ENCODE measurements at regions not wholly inside any gene's neighbourhood (a gene's known extent, or its start where the extent isn't known, plus 50 kb on each side); places are given as distances from the start of the nearest gene placed in this dataset.

- H3K9me3 ChIP-seq (ENCODE audit: control insufficient read depth, low read length): no peaks in the 10 kb centered on the region
- no peak overlapping the region for H3K4me2 ChIP-seq (ENCODE audit: low read length, poor library complexity, severe bottlenecking)
- H3K36me3 ChIP-seq (ENCODE audit: control insufficient read depth in 1 of 2, insufficient read depth in 2 of 2, low read depth in 1 of 2, low read length in 2 of 2): peaks cover 0 to 66% of the 10 kb centered on the region in 2 experiments
- no peak overlapping the region for H4K91ac ChIP-seq (ENCODE audit: low read length)
- no peak overlapping the region for H3K14ac ChIP-seq (ENCODE audit: low read length in 2 of 2)
- H2AK5ac ChIP-seq (ENCODE audit: low read length, severe bottlenecking): no peak overlapping the region
- H3K9ac ChIP-seq (ENCODE audit: low read length): no peak overlapping the region
- H3K4ac ChIP-seq (ENCODE audit: low read depth in 1 of 2, low read length in 2 of 2): no peak overlapping the region
- WGBS: 94% methylated on average over 9 of the region's 11 CpGs
- no peak overlapping the region for H2BK15ac ChIP-seq (ENCODE audit: low read depth, poor library complexity, severe bottlenecking)
- peak overlapping the region; percentile 73 for H4K8ac ChIP-seq (ENCODE audit: low read length)
- H3K4me1 ChIP-seq (ENCODE audit: control insufficient read depth, insufficient read depth, low read depth, low read length): peaks cover 19% of the 10 kb centered on the region
- H3K23ac ChIP-seq (ENCODE audit: low read length in 2 of 2): no peak overlapping the region
- no peak overlapping the region for H3K4me3 ChIP-seq (ENCODE audit: insufficient read depth in 1 of 2, low read depth in 1 of 2, low read length in 2 of 2)
- H3K18ac ChIP-seq (ENCODE audit: low read depth in 1 of 2, low read length in 2 of 2): no peak overlapping the region
- H2AFZ ChIP-seq (ENCODE audit: low read depth, low read length): no peak overlapping the region
- no peaks in the 10 kb centered on the region for H3K27me3 ChIP-seq (ENCODE audit: control insufficient read depth in 1 of 2, insufficient read depth in 1 of 2, low read length in 2 of 2)
- H3K79me1 ChIP-seq (replicated peaks; ENCODE audit: low read length, poor library complexity, severe bottlenecking): peaks cover 26% of the 10 kb centered on the region
- no peak overlapping the region for H2BK5ac ChIP-seq (ENCODE audit: low read depth, low read length, poor library complexity, severe bottlenecking)
- H2BK120ac ChIP-seq (ENCODE audit: low read depth, low read length): no peak overlapping the region
- no peak for DNase-seq
- H3K27ac ChIP-seq (ENCODE audit: low read length, poor library complexity, severe bottlenecking): no peak overlapping the region
- no peak overlapping the region for H2BK12ac ChIP-seq (ENCODE audit: low read length in 2 of 2)
These were observed 279.7 kb upstream of the KLF14 start for GRCh38 chr7:131013716-131014115.

DNA sequence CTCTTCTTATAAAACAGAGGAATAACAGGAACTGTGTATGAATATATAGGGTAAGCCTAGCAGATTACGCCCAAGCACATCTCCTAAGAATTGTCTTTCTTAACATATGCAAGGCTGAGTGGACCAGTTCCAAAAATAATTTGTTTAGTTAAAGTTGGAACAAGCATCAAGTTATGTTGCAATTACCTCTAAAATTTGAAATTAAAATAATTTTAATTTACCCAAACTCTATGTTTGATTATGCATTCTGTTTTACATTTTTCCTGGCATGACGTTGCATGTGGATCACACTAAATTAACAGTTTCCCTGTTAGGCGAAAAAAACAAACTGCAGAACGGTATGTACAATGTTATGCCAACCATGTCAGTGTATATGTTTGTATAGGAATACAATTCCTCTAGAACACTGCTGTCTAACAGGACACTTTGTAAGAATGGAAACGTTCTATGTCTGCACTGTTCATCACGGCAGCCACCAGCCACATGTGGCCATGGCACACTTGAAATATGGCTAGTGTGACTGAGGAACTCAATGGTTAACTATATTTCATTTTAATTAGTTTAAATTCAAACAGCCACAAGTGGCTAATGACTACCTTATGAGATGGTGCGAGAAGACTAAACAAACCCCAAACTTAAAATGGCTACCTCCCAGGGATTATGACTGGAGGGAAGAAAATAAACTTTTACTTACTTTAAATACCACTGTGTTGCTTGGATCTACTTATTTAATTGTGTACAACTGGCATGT, 281.1 kb upstream of the KLF14 start:
- Histone ChIP-seq H2AK5ac (ENCODE audit: low read length, severe bottlenecking) (no peak overlapping the region), H3K9ac (ENCODE audit: low read length) (no peak overlapping the region), H3K4me3 (ENCODE audit: insufficient read depth in 1 of 2, low read depth in 1 of 2, low read length in 2 of 2) (no peak overlapping the region), H2BK5ac (ENCODE audit: low read depth, low read length, poor library complexity, severe bottlenecking) (no peak overlapping the region), H3K79me1 (replicated peaks; ENCODE audit: low read length, poor library complexity, severe bottlenecking) (peaks cover 28% of the 10 kb centered on the region), H4K8ac (ENCODE audit: low read length) (no peak overlapping the region), H3K4me1 (ENCODE audit: control insufficient read depth, insufficient read depth, low read depth, low read length) (peaks cover 18% of the 10 kb centered on the region), H3K4ac (ENCODE audit: low read depth in 1 of 2, low read length in 2 of 2) (no peak overlapping the region), H3K23ac (ENCODE audit: low read length in 2 of 2) (no peak overlapping the region), H3K27me3 (ENCODE audit: control insufficient read depth in 1 of 2, insufficient read depth in 1 of 2, low read length in 2 of 2) (no peaks in the 10 kb centered on the region), H3K36me3 (ENCODE audit: control insufficient read depth in 1 of 2, insufficient read depth in 2 of 2, low read depth in 1 of 2, low read length in 2 of 2) (peaks cover 0 to 73% of the 10 kb centered on the region in 2 experiments), H4K91ac (ENCODE audit: low read length) (no peak overlapping the region), H3K4me2 (ENCODE audit: low read length, poor library complexity, severe bottlenecking) (no peak overlapping the region), H3K14ac (ENCODE audit: low read length in 2 of 2) (no peak overlapping the region), H3K9me3 (ENCODE audit: control insufficient read depth, low read length) (no peaks in the 10 kb centered on the region), H2AFZ (ENCODE audit: low read depth, low read length) (no peak overlapping the region), H3K27ac (ENCODE audit: low read length, poor library complexity, severe bottlenecking) (no peak overlapping the region), H3K18ac (ENCODE audit: low read depth in 1 of 2, low read length in 2 of 2) (no peak overlapping the region), H2BK15ac (ENCODE audit: low read depth, poor library complexity, severe bottlenecking) (no peak overlapping the region), H2BK12ac (ENCODE audit: low read length in 2 of 2) (peak overlapping the region in 1 of 2 experiments; percentile 24), H2BK120ac (ENCODE audit: low read depth, low read length) (no peak overlapping the region)
- WGBS: 98% methylated on average over 3 of the region's 7 CpGs
- no peak for DNase-seq

DNA sequence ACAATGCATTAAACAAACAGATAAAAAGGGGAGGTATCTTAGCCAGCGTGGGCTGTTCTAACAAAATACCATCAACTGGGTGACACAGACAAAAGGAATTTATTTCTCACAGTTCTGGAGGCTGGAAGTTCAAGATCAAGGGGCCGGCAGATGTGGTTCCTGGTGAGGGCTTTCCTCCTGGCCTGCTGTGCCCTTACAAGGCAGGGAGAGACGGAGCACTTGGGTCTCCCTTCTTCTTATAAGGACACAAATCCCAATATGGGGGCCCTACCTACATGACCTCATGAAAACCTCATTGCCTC, 281.6 kb upstream of the KLF14 start:
- peaks cover 15% of the 10 kb centered on the region for H3K4me1 ChIP-seq (ENCODE audit: control insufficient read depth, insufficient read depth, low read depth, low read length)
- H3K79me1 ChIP-seq (replicated peaks; ENCODE audit: low read length, poor library complexity, severe bottlenecking): peaks cover 27% of the 10 kb centered on the region
- H2BK120ac ChIP-seq (ENCODE audit: low read depth, low read length): no peak overlapping the region
- DNase-seq: peak; percentile 68
- no peak overlapping the region for H4K8ac ChIP-seq (ENCODE audit: low read length)
- H3K27me3 ChIP-seq (ENCODE audit: control insufficient read depth in 1 of 2, insufficient read depth in 1 of 2, low read length in 2 of 2): no peaks in the 10 kb centered on the region
- H3K4me2 ChIP-seq (ENCODE audit: low read length, poor library complexity, severe bottlenecking): no peak overlapping the region
- no peak overlapping the region for H3K4me3 ChIP-seq (ENCODE audit: insufficient read depth in 1 of 2, low read depth in 1 of 2, low read length in 2 of 2)
- no peak overlapping the region for H2BK5ac ChIP-seq (ENCODE audit: low read depth, low read length, poor library complexity, severe bottlenecking)
- no peak overlapping the region for H3K4ac ChIP-seq (ENCODE audit: low read depth in 1 of 2, low read length in 2 of 2)
- H3K14ac ChIP-seq (ENCODE audit: low read length in 2 of 2): no peak overlapping the region
- H2BK15ac ChIP-seq (ENCODE audit: low read depth, poor library complexity, severe bottlenecking): no peak overlapping the region
- H2AK5ac ChIP-seq (ENCODE audit: low read length, severe bottlenecking): peak overlapping the region; percentile 64
- H3K23ac ChIP-seq (ENCODE audit: low read length in 2 of 2): no peak overlapping the region
- H3K18ac ChIP-seq (ENCODE audit: low read depth in 1 of 2, low read length in 2 of 2): no peak overlapping the region
- no peak overlapping the region for H2BK12ac ChIP-seq (ENCODE audit: low read length in 2 of 2)
- H3K9me3 ChIP-seq (ENCODE audit: control insufficient read depth, low read length): no peaks in the 10 kb centered on the region
- no peak overlapping the region for H4K91ac ChIP-seq (ENCODE audit: low read length)
- 7% methylated on average over 1 of the region's 3 CpGs for WGBS
- H2AFZ ChIP-seq (ENCODE audit: low read depth, low read length): no peak overlapping the region
- H3K27ac ChIP-seq (ENCODE audit: low read length, poor library complexity, severe bottlenecking): no peak overlapping the region
- no peak overlapping the region for H3K9ac ChIP-seq (ENCODE audit: low read length)
- peaks cover 0 to 77% of the 10 kb centered on the region in 2 experiments for H3K36me3 ChIP-seq (ENCODE audit: control insufficient read depth in 1 of 2, insufficient read depth in 2 of 2, low read depth in 1 of 2, low read length in 2 of 2)

GRCh38 chr7:131016230-131016629, 282.2 kb upstream of the KLF14 start:
- Histone ChIP-seq H2AK5ac (ENCODE audit: low read length, severe bottlenecking) (no peak overlapping the region), H3K14ac (ENCODE audit: low read length in 2 of 2) (no peak overlapping the region), H3K23ac (ENCODE audit: low read length in 2 of 2) (no peak overlapping the region), H3K36me3 (ENCODE audit: control insufficient read depth in 1 of 2, insufficient read depth in 2 of 2, low read depth in 1 of 2, low read length in 2 of 2) (peaks cover 0 to 83% of the 10 kb centered on the region in 2 experiments), H2BK12ac (ENCODE audit: low read length in 2 of 2) (peak overlapping the region in 1 of 2 experiments; percentile 52), H4K91ac (ENCODE audit: low read length) (no peak overlapping the region), H3K18ac (ENCODE audit: low read depth in 1 of 2, low read length in 2 of 2) (no peak overlapping the region), H3K27ac (ENCODE audit: low read length, poor library complexity, severe bottlenecking) (no peak overlapping the region), H3K27me3 (ENCODE audit: control insufficient read depth in 1 of 2, insufficient read depth in 1 of 2, low read length in 2 of 2) (no peaks in the 10 kb centered on the region), H3K79me1 (replicated peaks; ENCODE audit: low read length, poor library complexity, severe bottlenecking) (peaks cover 27% of the 10 kb centered on the region), H3K4ac (ENCODE audit: low read depth in 1 of 2, low read length in 2 of 2) (no peak overlapping the region), H3K4me2 (ENCODE audit: low read length, poor library complexity, severe bottlenecking) (no peak overlapping the region), H2BK15ac (ENCODE audit: low read depth, poor library complexity, severe bottlenecking) (no peak overlapping the region), H2BK5ac (ENCODE audit: low read depth, low read length, poor library complexity, severe bottlenecking) (no peak overlapping the region), H3K9ac (ENCODE audit: low read length) (no peak overlapping the region), H2AFZ (ENCODE audit: low read depth, low read length) (no peak overlapping the region), H3K9me3 (ENCODE audit: control insufficient read depth, low read length) (no peaks in the 10 kb centered on the region), H3K4me1 (ENCODE audit: control insufficient read depth, insufficient read depth, low read depth, low read length) (peaks cover 15% of the 10 kb centered on the region), H3K4me3 (ENCODE audit: insufficient read depth in 1 of 2, low read depth in 1 of 2, low read length in 2 of 2) (no peak overlapping the region), H2BK120ac (ENCODE audit: low read depth, low read length) (no peak overlapping the region), H4K8ac (ENCODE audit: low read length) (no peak overlapping the region)
- DNase-seq: no peak
- 100% methylated on average over 1 of the region's 1 CpG for WGBS

Measured in mesenchymal stem cell (in vitro differentiated cells and primary cell).